Stimulated activated CD4-positive, alpha-beta T cell treated with anti-CD3 and anti-CD28 coated beads, Interleukin-1b, Interleukin-23, amount 100 ng/mL, for 24 hours (primary cell): ENCODE measurements at regions not wholly inside any gene's neighbourhood (a gene's known extent, or its start where the extent isn't known, plus 50 kb on each side); places are given as distances from the start of the nearest gene placed in this dataset.
"Not testable (repeated sequence)": the region's sequence is repeated elsewhere in the genome, so short reads cannot be mapped to it uniquely, and the experiment has no call there.

Source experiments
- DNase-seq, 4 experiments: peaks; one replicate each; pipeline ENCODE4 v3.0.0-alpha.2; 2020; ENCODE audit warnings: low read depth in 4 of 4, low spot score in 1 of 4

DNA sequence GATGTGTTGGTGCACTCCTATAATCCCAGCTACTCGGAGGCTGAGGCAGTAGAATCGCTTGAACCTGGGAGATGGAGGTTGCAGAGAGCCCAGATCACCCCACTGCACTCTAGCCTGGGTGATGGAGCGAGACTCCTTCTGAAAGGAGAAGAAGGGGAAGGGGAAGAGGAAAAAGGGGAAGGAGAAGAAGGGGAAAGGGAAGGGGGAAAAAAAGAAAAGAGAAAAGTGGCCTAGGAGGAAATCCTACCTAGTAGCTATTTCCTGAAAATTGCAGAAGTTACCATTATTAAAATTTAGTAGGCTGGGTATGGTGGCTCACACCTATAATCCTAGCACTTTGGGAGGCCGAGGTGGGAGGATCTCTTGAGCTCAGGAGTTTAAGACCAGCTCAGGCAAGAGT is 67.4 kb downstream of the ARRDC3 start:
- no peak for DNase-seq

DNA sequence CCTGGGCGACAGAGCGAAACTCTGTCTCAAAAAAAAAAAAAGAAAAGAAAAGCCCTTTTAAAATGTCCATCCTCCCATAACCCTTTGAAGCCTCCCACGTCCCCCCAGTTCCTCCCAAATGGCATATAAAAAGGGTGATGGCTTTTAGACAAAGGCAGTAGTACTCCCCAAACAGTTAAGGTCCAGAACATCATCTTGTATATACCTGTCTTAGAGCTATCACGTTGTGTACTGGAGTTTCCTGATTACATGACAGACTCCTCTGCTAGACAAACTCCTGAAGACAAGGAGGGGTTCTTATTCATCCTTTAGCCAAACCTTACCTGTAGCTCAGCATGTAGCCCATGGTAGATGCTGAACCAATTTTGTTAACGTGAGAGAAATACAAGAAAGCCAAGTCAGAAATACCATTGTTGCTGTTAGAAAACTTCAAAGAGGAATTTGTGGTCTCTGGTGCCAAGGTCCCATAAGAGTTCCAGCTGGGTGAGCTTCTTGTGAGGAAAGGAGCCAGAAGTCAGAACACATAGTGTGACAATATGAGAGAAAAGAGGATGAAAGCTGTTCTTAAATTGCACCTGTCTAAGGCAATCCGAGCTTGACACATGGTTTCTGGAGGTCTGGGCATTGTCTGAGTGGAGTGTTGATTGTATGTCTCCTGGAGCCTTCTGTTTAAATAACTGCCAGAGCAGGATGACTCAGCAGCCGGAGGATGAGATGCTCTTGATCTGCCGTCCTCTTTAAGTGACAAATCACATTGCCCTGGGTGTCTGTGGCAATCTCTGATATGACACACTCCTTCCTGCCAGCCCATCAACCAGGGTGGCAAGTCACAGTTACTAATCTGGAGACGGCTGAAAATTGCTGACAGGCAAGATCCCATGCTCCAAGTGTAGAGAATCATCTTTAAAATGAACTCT is 69.1 kb downstream of the ARRDC3 start:
- peak; percentile 46 to 78 (median 67) for DNase-seq

DNA sequence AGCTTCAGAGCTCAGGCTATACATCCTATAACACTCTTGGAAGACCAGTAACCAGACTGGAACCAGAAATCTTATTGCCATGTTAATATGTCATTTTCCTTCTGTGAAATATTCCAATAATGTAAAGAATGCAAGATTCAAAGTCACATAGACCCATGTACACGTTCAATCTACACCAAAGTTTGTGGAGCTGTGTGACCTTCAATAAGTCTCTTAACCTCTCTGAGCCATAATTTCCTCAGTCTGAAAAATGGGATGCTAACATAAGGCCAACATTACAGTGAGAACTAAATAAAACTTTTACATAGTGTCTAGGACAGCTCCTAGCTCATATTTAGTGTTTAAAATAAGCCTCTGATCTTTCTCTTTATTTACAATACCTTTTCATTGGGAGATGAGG is 70.4 kb downstream of the ARRDC3 start:
- no peak for DNase-seq

DNA sequence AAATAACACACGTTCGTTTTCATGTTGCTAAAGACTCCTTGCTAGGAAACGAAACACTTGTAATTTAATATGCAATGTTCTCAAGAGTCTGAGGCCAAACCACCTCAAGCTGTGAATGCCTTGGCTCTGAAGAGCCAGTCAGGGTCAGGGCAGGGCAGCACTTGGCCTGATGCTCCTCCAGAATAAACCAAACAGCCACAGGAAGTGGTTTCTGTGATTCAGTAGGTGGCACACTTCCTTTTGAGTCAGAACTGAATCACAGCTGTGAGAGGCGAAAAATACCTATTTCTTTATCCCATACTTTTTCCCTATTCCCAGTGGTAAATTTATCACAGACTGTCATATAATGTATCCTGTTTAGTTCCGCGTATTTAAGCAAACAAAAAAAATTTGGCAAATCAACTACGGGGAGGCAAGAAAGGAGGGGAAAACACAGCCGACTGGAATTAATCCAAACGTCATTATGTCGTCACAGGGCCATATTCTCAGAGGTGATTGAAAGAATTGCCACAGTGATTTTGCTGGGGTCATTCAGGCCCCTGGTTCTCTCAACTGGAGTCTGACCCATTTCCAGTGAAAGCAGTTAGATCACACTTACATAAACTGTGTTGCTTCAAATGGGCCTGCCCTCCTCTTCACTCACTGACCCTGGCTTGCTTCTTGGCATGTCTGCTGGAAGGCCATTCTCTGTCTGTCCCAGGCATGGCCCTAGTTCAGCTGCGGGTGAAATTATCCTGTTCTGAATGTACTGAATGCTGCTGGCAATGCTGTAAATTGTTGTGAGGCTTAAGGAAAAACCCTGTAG is 71.2 kb downstream of the ARRDC3 start:
- DNase-seq, result peak in 3 of 4 experiments; percentile 14 to 42 (median 33)

DNA sequence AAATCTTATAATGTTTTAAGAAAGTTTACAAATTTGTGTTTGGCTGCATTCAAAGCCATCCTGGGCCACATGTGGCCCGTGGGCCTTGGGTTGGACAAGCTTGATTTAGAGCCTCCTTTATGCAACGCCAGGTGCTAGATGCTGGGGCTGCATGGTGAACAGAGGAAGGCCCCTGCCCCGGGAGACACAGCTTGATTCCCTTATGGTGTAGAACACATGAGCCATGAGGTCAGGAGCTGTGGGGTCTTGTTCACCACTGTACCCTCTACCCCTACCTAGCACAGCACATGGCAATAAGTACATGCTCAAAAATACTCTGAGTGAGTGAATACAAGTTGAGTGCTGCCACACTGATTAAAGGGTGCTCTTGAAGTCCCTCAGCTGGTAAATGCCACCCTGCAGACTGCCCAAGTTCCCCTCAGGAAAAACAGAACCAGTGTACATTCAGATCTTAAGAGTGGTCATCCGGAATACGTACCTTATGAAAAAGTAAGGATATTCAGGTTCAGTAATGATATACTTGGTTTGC is 71.9 kb downstream of the ARRDC3 start:
- DNase-seq, result no peak

DNA sequence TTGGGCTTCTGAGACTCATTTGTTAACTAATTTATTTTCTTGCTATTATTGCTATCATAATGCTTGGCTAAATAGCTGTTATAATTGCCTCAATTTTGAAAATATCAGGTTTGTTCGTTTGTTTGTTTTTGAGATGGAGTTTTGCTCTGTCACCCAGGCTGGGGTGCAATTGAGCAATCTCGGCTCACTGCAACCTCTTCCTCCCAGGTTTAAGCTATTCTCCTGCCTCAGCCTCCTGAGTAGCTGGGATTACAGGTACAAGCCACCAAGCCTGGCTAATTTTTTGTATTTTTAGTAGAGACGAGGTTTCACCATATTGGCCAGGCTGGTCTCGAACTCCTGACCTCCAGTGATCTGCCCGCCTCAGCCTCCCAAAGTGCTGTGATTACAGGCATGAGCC is 75.0 kb downstream of the ARRDC3 start:
- not testable (repeated sequence) for DNase-seq

DNA sequence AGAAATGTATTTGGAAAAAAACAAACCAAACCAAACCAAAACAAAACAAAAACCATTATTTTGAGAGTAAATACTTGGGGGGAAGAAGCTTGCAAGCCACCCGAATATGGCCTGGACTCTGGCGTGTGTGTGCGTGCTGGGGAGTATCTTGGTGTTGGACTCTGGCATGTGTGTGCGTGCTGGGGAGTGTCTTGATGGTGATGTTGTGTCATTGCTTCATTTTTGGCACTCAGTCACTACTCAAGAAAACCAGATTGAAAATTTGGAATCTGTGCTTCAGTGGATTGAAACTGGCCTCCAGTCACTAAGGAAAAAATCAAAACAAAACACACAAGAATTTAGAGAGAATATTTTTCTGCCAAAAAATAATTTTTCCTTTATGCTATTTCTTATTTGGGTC is 76.1 kb downstream of the ARRDC3 start:
- no peak for DNase-seq

DNA sequence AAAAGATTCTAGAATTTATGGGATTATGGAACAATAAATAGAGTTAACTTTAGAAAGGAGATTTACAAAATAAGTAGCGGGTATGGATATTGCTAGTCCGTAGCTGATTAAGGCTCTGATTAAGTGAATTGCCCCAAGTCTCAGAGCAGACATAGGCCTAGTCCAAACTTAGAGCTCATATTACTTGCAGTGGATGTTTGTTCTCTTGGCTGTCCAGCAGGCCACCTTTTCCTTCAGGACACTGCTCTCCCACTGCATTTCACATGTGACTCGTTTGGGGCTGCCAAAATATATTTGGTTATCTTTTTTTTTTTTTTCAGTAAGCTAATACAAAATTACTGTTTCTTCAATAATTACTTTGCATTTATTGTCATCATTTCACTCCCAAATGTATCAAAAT is 76.6 kb downstream of the ARRDC3 start:
- DNase-seq, result no peak

DNA sequence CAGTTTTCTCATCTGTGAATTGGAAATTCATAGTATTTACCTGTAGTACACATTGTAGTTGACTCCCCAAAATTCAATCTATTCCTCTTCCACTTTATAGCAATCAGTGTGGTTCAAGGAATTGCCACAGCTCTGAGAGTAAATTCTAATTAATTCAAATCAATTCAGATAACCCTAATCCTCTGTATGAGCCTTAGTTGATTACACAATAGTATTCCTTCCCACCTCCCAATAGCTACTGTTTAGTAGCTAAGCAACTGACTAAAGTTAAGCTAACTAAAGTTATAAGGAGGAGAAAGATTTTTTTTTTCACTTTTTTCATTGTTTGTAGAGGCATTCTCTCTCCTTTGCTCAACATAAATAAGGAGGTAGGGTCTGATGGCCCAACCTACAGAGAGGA is 77.5 kb downstream of the ARRDC3 start:
- DNase-seq, result no peak

DNA sequence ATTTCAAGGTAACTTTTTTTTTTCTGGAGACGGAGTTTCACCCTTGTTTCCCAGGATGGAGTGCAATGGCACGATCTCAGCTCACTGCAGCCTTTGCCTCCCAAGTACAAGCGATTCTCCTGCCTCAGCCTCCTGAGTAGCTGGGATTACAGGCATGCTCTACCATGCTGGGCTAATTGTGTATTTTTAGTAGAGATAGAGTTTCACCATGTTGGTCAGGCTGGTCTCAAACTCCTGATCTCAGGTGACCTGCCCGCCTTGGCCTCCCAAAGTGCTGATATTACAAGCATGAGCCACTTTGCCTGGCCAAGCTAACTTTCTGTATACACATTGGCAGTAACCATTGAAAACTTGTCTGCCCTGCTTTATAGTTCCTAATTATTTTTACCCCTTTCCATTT is 79.1 kb downstream of the ARRDC3 start:
- DNase-seq, result not testable (repeated sequence)

DNA sequence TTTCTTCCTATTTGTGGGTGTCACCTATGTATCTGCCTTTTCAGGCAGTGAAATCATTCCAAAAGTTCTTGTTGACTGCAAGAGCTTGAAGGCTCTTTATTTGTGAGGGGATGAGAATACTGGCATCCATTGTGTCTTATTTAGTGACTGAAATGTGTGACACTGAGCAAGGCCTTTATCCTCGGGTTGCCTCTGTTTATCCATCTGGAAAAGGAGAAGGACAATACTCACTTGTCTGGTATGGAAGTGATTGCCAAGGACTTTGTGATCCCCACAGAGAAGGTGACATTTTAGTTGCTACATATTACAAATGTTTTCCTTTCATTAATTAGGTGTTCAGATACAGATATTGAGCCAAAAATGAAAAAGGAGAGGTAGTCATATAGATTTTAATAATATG is 80.2 kb downstream of the ARRDC3 start:
- DNase-seq, result no peak

DNA sequence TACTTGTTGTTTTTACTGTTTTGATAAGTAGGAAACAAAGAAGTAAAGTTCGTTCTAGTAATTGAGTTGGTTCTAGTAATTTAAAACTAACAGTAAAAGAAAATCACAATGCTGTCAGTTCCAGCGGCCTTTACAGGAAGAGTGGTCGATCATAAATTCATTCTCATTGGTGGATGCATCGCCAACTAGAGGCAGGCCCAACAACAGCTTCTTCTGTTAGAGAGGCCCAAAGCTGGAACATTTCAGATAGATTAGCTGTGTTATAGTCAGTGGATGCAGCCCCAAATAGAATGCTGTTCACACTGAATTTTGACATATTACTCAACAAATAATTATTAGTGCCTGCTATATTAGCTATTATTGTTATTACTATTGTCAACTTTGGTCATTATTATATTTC is 80.8 kb downstream of the ARRDC3 start:
- no peak for DNase-seq

DNA sequence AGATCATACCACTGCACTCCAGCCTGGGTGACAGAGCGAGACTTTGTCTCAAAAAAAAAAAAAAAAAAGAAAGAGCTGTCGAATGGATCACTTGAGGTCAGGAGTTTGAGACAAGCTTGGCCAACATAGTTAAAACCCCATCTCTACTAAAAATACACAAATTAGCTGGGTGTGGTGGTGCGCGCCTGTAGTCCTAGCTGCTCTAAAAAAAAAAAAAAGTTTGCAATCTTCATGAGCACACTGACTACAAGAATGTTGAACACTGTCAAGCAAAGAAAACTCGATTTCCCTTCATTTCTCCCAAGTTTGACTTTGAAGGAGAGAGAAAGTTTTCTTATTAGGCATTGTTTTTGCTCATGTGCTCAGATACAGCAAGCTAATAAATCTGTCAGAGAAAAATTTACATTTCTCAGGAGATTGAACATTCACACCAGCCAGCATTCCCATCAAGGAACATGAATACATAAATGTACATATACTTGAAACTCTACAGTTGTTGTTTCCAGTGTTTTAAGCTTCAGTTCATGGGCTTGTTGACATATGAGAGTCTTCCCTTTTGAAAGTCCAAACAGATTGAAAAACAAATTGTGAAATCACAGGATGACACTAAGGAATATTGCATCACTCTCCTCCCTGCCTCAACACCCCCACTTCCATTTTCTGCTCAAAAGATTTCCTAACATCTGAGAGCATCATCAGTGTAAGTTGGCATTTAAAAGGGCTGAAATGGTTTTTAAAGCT is 81.8 kb downstream of the ARRDC3 start:
- no peak for DNase-seq

DNA sequence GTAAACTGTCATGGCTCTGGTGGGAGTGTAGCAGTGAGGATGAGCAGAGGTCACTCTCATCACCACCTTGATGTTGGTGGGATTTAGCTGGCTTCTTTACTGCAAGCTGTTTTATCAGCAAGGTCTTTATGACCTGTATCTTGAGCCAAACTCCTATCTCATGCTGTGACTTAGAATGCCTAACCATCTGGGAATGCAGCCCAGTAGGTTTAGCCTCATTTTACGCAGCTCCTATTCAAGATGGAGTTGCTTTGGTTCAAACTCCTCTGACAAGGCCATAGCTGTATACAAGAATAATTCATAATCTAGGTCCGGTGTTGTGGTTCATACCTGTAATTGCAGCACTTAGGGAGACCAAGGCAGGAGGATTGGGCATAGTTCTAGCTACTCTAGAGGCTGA is 85.1 kb downstream of the ARRDC3 start:
- no peak for DNase-seq

DNA sequence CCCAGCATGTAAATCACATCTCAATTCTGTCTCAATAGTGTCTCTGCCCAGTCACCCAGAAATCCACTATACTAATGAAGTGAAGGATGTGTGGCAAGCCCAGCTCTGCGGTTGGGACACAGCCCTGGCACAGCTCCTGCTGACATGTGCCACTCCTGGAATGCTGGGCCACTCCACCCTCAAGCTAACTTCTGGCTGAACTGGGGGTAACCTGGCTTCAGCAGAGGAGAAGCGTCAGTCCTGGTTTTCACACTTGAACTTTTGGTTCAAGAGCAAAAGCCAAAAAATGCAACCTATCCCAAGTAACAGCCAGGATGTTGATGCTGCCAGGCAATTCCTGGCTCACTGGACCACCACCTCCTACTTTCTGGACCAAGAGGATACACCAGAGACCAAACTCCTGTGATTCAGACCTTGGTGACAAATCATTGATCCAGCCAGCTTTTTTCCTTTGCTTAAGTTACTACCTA is 86.4 kb downstream of the ARRDC3 start:
- DNase-seq, result no peak

DNA sequence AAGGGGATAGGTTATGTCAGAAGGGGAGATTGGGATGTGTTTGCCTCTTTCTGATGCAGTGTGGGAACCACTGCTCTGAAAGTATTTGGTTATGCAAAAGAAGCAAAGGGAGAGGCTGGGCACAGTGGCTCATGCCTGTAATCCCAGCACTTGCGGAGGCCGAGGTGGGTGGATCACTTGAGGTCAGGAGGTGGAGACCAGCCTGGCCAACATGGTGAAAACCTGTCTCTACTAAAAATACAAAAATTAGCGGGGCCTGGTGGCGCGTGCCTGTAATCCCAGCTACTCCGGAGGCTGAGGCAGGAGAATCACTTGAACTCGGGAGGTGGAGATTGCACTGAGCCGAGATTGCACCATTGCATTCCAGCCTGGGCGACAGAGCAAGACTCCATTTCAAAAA is 87.0 kb downstream of the ARRDC3 start:
- DNase-seq, result not testable (repeated sequence)

DNA sequence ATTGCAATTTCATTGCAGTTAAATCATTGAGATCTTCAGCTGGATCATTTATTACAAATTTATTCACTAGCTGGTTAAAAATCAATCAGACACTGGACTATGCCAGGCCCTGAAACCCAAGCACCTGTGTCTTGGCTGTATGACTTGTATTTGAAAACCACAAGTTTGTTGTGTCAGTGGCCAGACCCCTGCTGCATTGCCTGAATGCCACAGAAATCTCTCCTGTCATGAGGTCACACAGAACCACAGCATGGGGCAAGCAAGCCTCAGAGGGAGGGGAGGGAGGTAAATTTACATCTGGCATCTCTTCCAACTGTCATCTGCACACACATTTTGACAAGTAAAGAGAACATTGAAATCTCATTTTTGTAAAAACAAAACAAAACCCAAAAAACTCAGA is 90.0 kb downstream of the ARRDC3 start:
- DNase-seq, result no peak

DNA sequence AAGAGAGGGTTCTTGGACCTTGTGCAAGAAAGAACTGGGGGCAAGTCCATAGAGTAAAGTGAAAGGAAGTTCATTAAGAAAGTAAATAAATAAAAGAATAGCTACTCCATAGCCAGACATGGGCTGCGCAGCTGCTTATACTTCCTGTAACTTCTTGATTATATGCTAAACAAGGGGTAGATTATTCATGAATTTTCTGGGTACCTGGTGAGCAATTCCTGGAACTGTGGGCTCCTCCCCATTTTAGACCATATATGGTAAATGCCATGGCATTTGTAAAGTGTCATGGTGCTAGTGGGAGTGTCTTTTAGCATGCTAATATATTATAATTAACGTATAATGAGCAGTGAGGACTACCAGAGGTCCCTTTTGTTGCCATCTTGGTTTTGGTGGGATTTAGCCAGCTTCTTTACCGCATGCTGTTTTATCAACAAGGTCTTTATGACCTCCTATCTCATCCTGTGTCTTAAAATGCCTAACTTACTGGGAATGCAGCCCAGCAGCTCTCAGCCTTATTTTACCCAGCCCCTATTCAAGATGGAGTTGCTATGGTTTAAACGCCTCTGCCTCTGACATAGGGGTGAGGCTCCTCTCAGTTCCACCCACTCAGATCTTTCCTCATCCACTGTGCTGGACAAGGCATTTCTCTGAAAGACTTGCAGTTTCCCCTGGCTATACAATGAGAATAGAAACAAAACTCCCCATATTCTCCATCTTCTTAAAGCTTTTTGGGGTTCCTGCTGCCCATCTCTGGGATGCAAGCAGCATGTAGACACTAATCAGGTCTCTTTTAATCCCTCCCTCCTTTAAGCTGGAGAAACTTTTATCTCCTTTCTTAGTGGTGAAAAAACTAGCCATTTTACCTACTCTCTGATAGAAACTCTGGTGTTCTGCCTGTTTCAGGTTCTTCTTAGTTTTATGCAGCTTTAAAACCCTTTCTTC is 91.2 kb downstream of the ARRDC3 start:
- DNase-seq, result no peak

DNA sequence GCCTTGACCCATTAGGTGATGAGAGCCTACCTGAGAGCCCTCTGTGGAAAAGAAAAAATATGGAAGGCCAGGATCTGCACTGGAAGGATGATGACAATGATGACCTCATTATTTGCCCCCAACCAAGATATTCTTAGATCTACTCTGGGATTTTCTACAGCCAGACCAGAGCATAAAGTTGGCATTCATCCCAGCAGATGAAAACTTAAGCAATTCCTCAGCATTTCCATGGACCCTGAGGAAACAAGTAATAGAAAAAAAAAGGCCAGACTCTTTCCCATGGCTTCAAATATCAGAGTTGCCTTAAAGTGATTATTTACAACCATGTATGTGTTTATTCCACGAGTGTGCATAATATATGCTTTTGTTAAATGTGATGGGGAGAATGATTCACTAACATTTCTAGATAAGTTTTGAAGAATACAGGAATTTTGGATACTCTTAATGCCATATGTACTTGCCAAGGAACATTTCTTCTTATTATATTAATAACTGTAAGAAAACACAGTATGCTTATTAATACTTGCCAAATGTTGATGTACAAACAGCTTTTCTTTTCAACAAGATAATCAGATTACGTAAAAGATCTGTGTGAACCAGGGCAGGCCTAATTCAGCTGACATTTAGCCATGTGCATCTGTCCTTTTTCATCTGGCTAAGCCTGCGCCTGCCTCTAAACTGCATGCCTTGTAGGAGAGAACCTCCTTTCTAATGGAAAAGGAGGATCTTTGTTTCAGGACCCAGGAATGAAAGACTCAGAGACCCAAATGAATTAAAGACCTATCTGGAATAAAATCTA is 94.8 kb downstream of the ARRDC3 start:
- DNase-seq, result no peak
